K562 (cell line): ENCODE measurements at regions not wholly inside any gene's neighbourhood (a gene's known extent, or its start where the extent isn't known, plus 50 kb on each side); places are given as distances from the start of the nearest gene placed in this dataset.
A peak's percentile ranks its signal among the peaks of the same experiment; 100 is the strongest.

Source experiments
- ATAC-seq: fragments of 200-7000 bp; cut with Tn5 transposase; 3 replicates; pipeline ENCODE4 v1.9.1; 2020; ENCODE audit warnings: moderate library complexity
- BruUV-seq: library from RNA; stranded (reverse); fragments of 400-500 nt; replicated peaks from 2 replicates; lab custom pipeline; 2021; lab: Mats Ljungman, UMichigan
- CTCF ChIA-PET: fragments of 300-600 bp; formaldehyde crosslinking; extraction: SDS; loops from one replicate; lab custom pipeline; 2021; ENCODE audit warnings: low intra/inter-chr PET ratio; lab: Yijun Ruan, JAX
- POLR2A ChIA-PET: fragments of 300-600, 350-650 bp; sonication (Branson Sonifier 250); formaldehyde crosslinking; extraction: SDS; loops from one replicate; lab custom pipeline; 2021; ENCODE audit warnings: antibody characterized with exemption, inconsistent platforms; lab: Yijun Ruan, JAX
- DNase-seq, 4 experiments: peaks; one replicate each; pipeline versions ENCODE4 v3.0.0 to v3.0.0-alpha.2; 2011 to 2018; ENCODE audit warnings: low spot score in 3 of 4, mixed read lengths in 3 of 4; ENCODE audit errors: extremely low read depth in 1 of 4
- FAIRE-seq: peaks from 2 replicates; lab custom pipeline; 2011; peaks lifted over from hg19 to GRCh38; lab: Jason Lieb, UNC
- H2AFZ ChIP-seq: 2 replicates; pipeline ENCODE4 v1.6.0; 2011; ENCODE audit warnings: low read depth, low read length, control low read depth, inconsistent platforms
- H3K27ac ChIP-seq: fragments of 200-600 bp; 3 replicates; pipeline ENCODE4 v1.8.0; 2011; ENCODE audit warnings: low read depth, mild to moderate bottlenecking, control low read depth, inconsistent platforms, low read length, moderate library complexity, mixed read lengths; ENCODE audit errors: extremely low read depth
- H3K27me3 ChIP-seq, 2 experiments: fragments of 300-600 bp in 1 of 2; 2 replicates in 1 of 2; 3 replicates in 1 of 2; pipeline versions ENCODE4 v1.6.0 to v1.8.0; 2011; ENCODE audit warnings: inconsistent platforms in 2 of 2, low read length in 2 of 2, mild to moderate bottlenecking in 1 of 2, mixed read lengths in 1 of 2, moderate library complexity in 1 of 2; ENCODE audit not compliant: control insufficient read depth in 2 of 2, insufficient read depth in 2 of 2
- H3K36me3 ChIP-seq: fragments of 300-600 bp; 3 replicates; pipeline ENCODE4 v1.8.0; 2011; ENCODE audit warnings: mild to moderate bottlenecking, low read length, inconsistent platforms; ENCODE audit not compliant: control insufficient read depth, insufficient read depth
- H3K4me1 ChIP-seq, 2 experiments: fragments of 200-600 bp in 1 of 2; replicated peaks in 1 of 2; 2 replicates in 1 of 2; 3 replicates in 1 of 2; pipeline versions ENCODE4 v1.5.1 to v1.8.0; 2011; ENCODE audit warnings: inconsistent platforms in 2 of 2, low read length in 2 of 2, mild to moderate bottlenecking in 1 of 2, mixed read lengths in 1 of 2, moderate library complexity in 1 of 2; ENCODE audit not compliant: control insufficient read depth in 2 of 2, insufficient read depth in 2 of 2
- H3K4me2 ChIP-seq: 2 replicates; pipeline ENCODE4 v1.6.1; 2011; ENCODE audit warnings: low read length, control low read depth, inconsistent platforms, mixed read lengths; ENCODE audit not compliant: insufficient read depth
- H3K4me3 ChIP-seq: fragments of 200-600 bp; sonication (generic), shearing (Covaris generic); 2 replicates; pipeline ENCODE4 v1.5.1; 2016; ENCODE audit warnings: control low read depth, inconsistent platforms
- H3K79me2 ChIP-seq: fragments of 200-600 bp; 3 replicates; pipeline ENCODE4 v1.8.0; 2011; ENCODE audit warnings: low read length, inconsistent platforms; ENCODE audit not compliant: control insufficient read depth, insufficient read depth
- H3K9ac ChIP-seq, 2 experiments: 2 replicates each; pipeline versions ENCODE4 v1.6.0 to v1.6.1; 2011; ENCODE audit warnings: low read depth in 2 of 2, low read length in 2 of 2, control low read depth in 1 of 2, inconsistent platforms in 1 of 2, mild to moderate bottlenecking in 1 of 2, mixed read lengths in 1 of 2; ENCODE audit not compliant: insufficient read depth in 1 of 2
- H3K9me1 ChIP-seq: one replicate; pipeline ENCODE4 v1.6.0; 2011; ENCODE audit warnings: inconsistent platforms, mild to moderate bottlenecking, low read length, moderate library complexity; ENCODE audit not compliant: control insufficient read depth, insufficient read depth
- H3K9me3 ChIP-seq: replicated peaks from 2 replicates; pipeline ENCODE4 v1.5.1; 2011; ENCODE audit warnings: low read depth, low read length, inconsistent platforms; ENCODE audit not compliant: control insufficient read depth, insufficient read depth
- H4K20me1 ChIP-seq: replicated peaks from 2 replicates; pipeline ENCODE4 v1.6.1; 2011; ENCODE audit warnings: low read length, inconsistent platforms, mixed read lengths; ENCODE audit not compliant: control insufficient read depth, insufficient read depth
- NFE2L1 ChIP-seq: fragments of 450-650 bp; IDR thresholded peaks from 2 replicates; pipeline ENCODE4 v1.6.1; 2016; ENCODE audit warnings: missing genetic modification characterization, low read depth, mild to moderate bottlenecking, missing compliant biosample characterization, moderate library complexity, borderline replicate concordance
- TCF7 ChIP-seq: sonication (generic); IDR thresholded peaks from 2 replicates; pipeline ENCODE4 v1.6.1; 2016; ENCODE audit warnings: antibody characterized with exemption, borderline replicate concordance
- WGBS: fragments of 100-300 bp; shearing (Covaris generic); methylation state at CpG from one replicate; pipeline ENCODE4 v1.1.6; 2016; ENCODE audit warnings: low coverage, mixed read lengths; ENCODE audit not compliant: insufficient coverage; ENCODE audit errors: missing lambda C conversion rate; 5-methylcytosine and 5-hydroxymethylcytosine counted together
- in situ Hi-C: fragments of 300-500 bp; cut with MboI; formaldehyde crosslinking; loops from 4 replicates; pipeline ENCODE4 v1.15.0; 2018; ENCODE audit warnings: inconsistent platforms, mixed read lengths
- intact Hi-C: fragments of 100-400 bp; cut with micrococcal nuclease; formaldehyde crosslinking; loops from 2 replicates; pipeline ENCODE4 v1.14.2; 2022
- TF ChIP-seq, protein P1 (sequence below): fragments of 200-800 bp; sonication (Bioruptor generic); IDR thresholded peaks from 2 replicates; pipeline ENCODE4 v1.6.1; 2017; ENCODE audit warnings: missing genetic modification characterization, missing compliant biosample characterization

DNA sequence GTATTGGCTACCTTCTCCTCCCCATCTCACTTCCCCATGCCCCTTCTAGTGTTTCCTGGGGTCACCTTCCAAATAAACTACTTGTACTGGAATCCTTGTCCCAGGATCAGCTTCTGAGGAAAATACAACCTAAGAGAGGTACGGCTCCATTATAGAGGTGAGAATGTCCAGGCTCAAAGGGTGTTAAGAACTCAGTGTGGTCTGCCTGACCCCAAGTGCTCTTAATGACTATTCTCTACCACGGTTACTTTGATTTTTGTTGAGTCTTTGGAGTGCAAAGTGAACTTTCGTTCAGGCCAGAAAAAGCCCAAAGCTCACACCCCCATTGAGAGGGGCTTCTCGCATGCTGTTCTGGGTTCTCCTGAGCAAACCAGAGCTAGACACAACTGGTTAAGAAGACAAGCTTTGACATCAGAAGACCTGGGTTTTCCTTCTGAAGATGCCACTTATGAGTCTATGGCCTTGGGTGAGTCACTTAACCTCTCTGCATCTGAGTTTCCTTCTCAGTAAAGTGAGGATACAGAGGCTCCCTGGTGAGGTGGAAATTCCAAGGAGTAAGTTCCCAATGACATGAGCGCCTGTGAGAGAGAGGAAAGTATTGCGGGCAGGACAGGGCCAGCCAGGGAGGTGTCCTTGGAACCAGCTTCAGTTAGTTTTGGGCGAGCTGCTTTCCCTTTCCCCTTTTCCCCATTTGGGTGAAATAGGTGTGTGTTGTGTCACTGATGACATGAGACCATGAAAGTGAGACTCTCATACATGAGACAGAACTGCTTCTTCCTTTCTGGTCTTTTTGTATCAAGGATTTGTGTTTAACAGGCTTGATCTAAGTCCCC lies 475.0 kb upstream of the PROK2 start:
- ATAC-seq (no peak), DNase-seq (no peak), FAIRE-seq (peak; percentile 59)
- Histone ChIP-seq H3K4me2 (no peak overlapping the region), H4K20me1 (no peaks in the 10 kb centered on the region), H3K9me1 (no peaks in the 10 kb centered on the region), H3K4me1 (peaks cover 8 to 9% of the 10 kb centered on the region in 2 experiments), H3K27ac (no peak overlapping the region), H3K36me3 (no peaks in the 10 kb centered on the region), H3K9me3 (no peaks in the 10 kb centered on the region), H3K4me3 (no peak overlapping the region), H3K79me2 (no peaks in the 10 kb centered on the region), H2AFZ (no peak overlapping the region), H3K9ac (no peak overlapping the region), H3K27me3 (no peaks in the 10 kb centered on the region)
- 67% methylated on average over 7 of the region's 7 CpGs for WGBS
- intact Hi-C loops (loop anchor here (10.0 kb wide), 2 partner anchors 545 to 565 kb away; no protein-coding TSS in a partner anchor), in situ Hi-C loops (loop anchor here (5.0 to 10.0 kb wide), 3 partner anchors 173 to 525 kb away; no protein-coding TSS in a partner anchor)
- BruUV-seq, result no TSS peak
- POLR2A ChIA-PET, result no interaction called here
- TF ChIP-seq NFE2L1 (tag), result no peak
- CTCF ChIA-PET, result no interaction called here

DNA sequence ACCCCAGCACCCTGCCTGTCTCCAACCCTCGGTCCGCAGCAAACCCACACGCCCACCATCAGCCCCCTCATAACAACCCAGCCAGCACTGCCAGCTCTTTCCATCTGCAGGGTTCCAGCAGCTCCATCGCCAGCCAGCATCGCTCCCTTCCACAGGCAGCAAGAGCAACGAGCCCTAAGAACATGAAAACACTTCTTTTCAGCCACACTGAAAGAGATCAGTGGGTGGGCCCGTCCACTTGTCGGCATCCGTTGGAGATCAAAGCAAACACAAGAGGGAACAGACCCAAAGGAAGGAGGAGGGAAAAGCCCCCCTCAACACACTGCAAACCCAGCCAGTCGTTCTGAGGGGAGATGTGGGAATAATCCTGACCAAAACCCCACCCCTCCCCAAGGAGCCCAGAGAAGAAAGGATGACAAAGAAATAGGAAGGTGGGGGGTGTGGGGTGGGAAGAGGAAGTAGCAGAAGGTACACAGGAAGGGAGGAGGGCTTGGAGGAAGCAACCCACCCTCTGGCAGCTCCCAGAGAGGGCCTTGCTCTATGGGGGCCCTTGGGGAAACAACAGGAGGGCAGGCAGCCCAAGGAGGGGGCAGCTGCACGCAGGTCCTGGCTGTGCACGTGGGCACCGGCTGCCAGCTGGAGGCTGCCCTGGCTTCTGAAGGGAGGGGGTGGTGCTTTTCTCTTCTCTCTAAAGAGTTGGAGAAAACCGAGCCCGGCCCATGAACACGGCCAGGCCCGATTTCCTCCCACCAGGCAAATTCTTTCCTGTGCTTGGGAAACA lies 473.6 kb upstream of the PROK2 start:
- H3K9ac ChIP-seq, result no peak overlapping the region
- ATAC-seq, result no peak
- H2AFZ ChIP-seq, result no peak overlapping the region; the same call in 1 of the 2 replicates
- H3K9me1 ChIP-seq, result no peaks in the 10 kb centered on the region
- ChIA-PET CTCF (no interaction called here), POLR2A (interaction anchor here (0.6 to 1.2 kb wide), 4 partner anchors 11 to 385 kb away, joined by 3 to 4 read pairs (median 3); no protein-coding TSS in a partner anchor)
- intact Hi-C loops (no loop called here), in situ Hi-C loops (no loop called here)
- no peak for DNase-seq
- FAIRE-seq, result no peak
- H3K4me3 ChIP-seq, result no peak overlapping the region
- H3K4me1 ChIP-seq, result peaks cover 7 to 8% of the 10 kb centered on the region in 2 experiments
- H3K27me3 ChIP-seq, result no peaks in the 10 kb centered on the region
- H3K36me3 ChIP-seq, result no peaks in the 10 kb centered on the region
- no TSS peak for BruUV-seq
- TF ChIP-seq, protein P1, sequence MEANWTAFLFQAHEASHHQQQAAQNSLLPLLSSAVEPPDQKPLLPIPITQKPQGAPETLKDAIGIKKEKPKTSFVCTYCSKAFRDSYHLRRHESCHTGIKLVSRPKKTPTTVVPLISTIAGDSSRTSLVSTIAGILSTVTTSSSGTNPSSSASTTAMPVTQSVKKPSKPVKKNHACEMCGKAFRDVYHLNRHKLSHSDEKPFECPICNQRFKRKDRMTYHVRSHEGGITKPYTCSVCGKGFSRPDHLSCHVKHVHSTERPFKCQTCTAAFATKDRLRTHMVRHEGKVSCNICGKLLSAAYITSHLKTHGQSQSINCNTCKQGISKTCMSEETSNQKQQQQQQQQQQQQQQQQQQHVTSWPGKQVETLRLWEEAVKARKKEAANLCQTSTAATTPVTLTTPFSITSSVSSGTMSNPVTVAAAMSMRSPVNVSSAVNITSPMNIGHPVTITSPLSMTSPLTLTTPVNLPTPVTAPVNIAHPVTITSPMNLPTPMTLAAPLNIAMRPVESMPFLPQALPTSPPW (CRISPR knock-in tag), result peak; percentile 14; the same call in 1 of the 2 replicates
- no peak for TF ChIP-seq TCF7
- no peaks in the 10 kb centered on the region for H4K20me1 ChIP-seq
- no peak overlapping the region for H3K4me2 ChIP-seq
- H3K27ac ChIP-seq, result no peak overlapping the region
- no peaks in the 10 kb centered on the region for H3K79me2 ChIP-seq
- no peaks in the 10 kb centered on the region for H3K9me3 ChIP-seq
- 49% methylated on average over 14 of the region's 17 CpGs for WGBS
